ENCODE measurements at regions not wholly inside any gene's neighbourhood (a gene's known extent, or its start where the extent isn't known, plus 50 kb on each side); places are given as distances from the start of the nearest gene placed in this dataset.

- Histone ChIP-seq H3K9me1 (ENCODE audit: control insufficient read depth, extremely low read depth, insufficient read depth, low read length) (no peaks in the 10 kb centered on the region), H3K36me3 (ENCODE audit: control insufficient read depth in 2 of 2, extremely low read depth in 1 of 2, insufficient read depth in 2 of 2, low read length in 2 of 2) (no peaks in the 10 kb centered on the region), H3K4me2 (ENCODE audit: control insufficient read depth, extremely low read depth, insufficient read depth, low read depth, low read length) (no peak overlapping the region), H3K4me3 (ENCODE audit: control insufficient read depth in 2 of 3, extremely low read depth in 1 of 3, insufficient read depth in 2 of 3, low read depth in 1 of 3, low read length in 3 of 3) (no peak overlapping the region), H2AFZ (ENCODE audit: control insufficient read depth, low read length) (no peak overlapping the region), H3K27ac (ENCODE audit: control insufficient read depth, insufficient read depth, low read length) (no peak overlapping the region), H4K20me1 (ENCODE audit: control insufficient read depth, extremely low read depth, insufficient read depth, low read length) (no peaks in the 10 kb centered on the region), H3K9me3 (ENCODE audit: control insufficient read depth, low read depth, low read length) (no peaks in the 10 kb centered on the region), H3K4me1 (ENCODE audit: control insufficient read depth, extremely low read depth, insufficient read depth, low read length) (no peaks in the 10 kb centered on the region), H3K9ac (ENCODE audit: control insufficient read depth, extremely low read depth, insufficient read depth, low read length) (no peak overlapping the region), H3K79me2 (ENCODE audit: control insufficient read depth, insufficient read depth, low read length) (no peaks in the 10 kb centered on the region), H3K27me3 (ENCODE audit: control insufficient read depth, extremely low read depth, insufficient read depth, low read length) (no peaks in the 10 kb centered on the region)
- no peak for FAIRE-seq
- DNase-seq (ENCODE audit: low read depth, low spot score): no peak
- TF ChIP-seq EZH2 (IDR thresholded peaks at IDR 0.05; ENCODE audit: low read length) (no peak), CTCF (optimal IDR thresholded peaks at IDR 0.05 in 1 of 3, IDR thresholded peaks at IDR 0.05 in 1 of 3, conservative IDR thresholded peaks at IDR 0.05 in 1 of 3; ENCODE audit: extremely low read depth in 1 of 3, insufficient read depth in 2 of 3, low read length in 3 of 3) (no peak)
- dilution Hi-C loops (cut with MboI; ENCODE audit: extremely low pct_ligation_motif_present, low sequenced_read_pairs): no loop called here
Observed at GRCh38 chr1:219467524-219467923, 145.4 kb downstream of the ZC3H11B start.

DNA sequence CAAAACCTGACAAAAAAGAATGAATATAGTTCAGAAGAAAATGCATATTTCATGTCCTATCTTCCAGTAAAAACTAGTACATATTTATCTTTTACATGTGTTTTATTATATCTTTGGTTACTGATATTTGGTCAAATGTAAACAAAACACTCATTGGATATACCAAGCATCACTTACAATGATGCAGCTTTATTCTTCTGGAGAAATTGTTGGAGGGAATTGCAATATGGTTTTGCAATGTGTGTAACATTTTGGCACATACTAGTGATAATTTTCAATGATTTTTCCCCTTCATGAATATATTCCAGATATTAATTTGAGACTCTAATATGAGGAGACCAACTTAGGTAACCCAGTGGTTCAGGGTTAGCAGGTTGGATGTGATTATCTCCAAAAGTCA is 146.1 kb downstream of the ZC3H11B start:
- no peak overlapping the region for H3K9ac ChIP-seq (ENCODE audit: control insufficient read depth, extremely low read depth, insufficient read depth, low read length)
- H3K27me3 ChIP-seq (ENCODE audit: control insufficient read depth, extremely low read depth, insufficient read depth, low read length): no peaks in the 10 kb centered on the region
- no peaks in the 10 kb centered on the region for H3K9me1 ChIP-seq (ENCODE audit: control insufficient read depth, extremely low read depth, insufficient read depth, low read length)
- H3K4me2 ChIP-seq (ENCODE audit: control insufficient read depth, extremely low read depth, insufficient read depth, low read depth, low read length): no peak overlapping the region
- no peaks in the 10 kb centered on the region for H3K36me3 ChIP-seq (ENCODE audit: control insufficient read depth in 2 of 2, extremely low read depth in 1 of 2, insufficient read depth in 2 of 2, low read length in 2 of 2)
- H2AFZ ChIP-seq (ENCODE audit: control insufficient read depth, low read length): no peak overlapping the region
- TF ChIP-seq CTCF (optimal IDR thresholded peaks at IDR 0.05 in 1 of 3, IDR thresholded peaks at IDR 0.05 in 1 of 3, conservative IDR thresholded peaks at IDR 0.05 in 1 of 3; ENCODE audit: extremely low read depth in 1 of 3, insufficient read depth in 2 of 3, low read length in 3 of 3) (no peak), EZH2 (IDR thresholded peaks at IDR 0.05; ENCODE audit: low read length) (no peak)
- H4K20me1 ChIP-seq (ENCODE audit: control insufficient read depth, extremely low read depth, insufficient read depth, low read length): no peaks in the 10 kb centered on the region
- H3K79me2 ChIP-seq (ENCODE audit: control insufficient read depth, insufficient read depth, low read length): no peaks in the 10 kb centered on the region
- no peaks in the 10 kb centered on the region for H3K9me3 ChIP-seq (ENCODE audit: control insufficient read depth, low read depth, low read length)
- dilution Hi-C loops (cut with MboI; ENCODE audit: extremely low pct_ligation_motif_present, low sequenced_read_pairs): no loop called here
- no peak overlapping the region for H3K27ac ChIP-seq (ENCODE audit: control insufficient read depth, insufficient read depth, low read length)
- no peaks in the 10 kb centered on the region for H3K4me1 ChIP-seq (ENCODE audit: control insufficient read depth, extremely low read depth, insufficient read depth, low read length)
- no peak overlapping the region for H3K4me3 ChIP-seq (ENCODE audit: control insufficient read depth in 2 of 3, extremely low read depth in 1 of 3, insufficient read depth in 2 of 3, low read depth in 1 of 3, low read length in 3 of 3)
- no peak for FAIRE-seq
- no peak for DNase-seq (ENCODE audit: low read depth, low spot score)
